HG02678 (cell line): ENCODE measurements at regions not wholly inside any gene's neighbourhood (a gene's known extent, or its start where the extent isn't known, plus 50 kb on each side); places are given as distances from the start of the nearest gene placed in this dataset.
A peak's percentile ranks its signal among the peaks of the same experiment; 100 is the strongest.

Experiments
- ATAC-seq: cut with Tn5 transposase; IDR thresholded peaks from one replicate; pipeline ENCODE4 v1.9.1; 2021; ENCODE audit warnings: mild to moderate bottlenecking, moderate library complexity; ENCODE audit not compliant: unreplicated experiment

DNA sequence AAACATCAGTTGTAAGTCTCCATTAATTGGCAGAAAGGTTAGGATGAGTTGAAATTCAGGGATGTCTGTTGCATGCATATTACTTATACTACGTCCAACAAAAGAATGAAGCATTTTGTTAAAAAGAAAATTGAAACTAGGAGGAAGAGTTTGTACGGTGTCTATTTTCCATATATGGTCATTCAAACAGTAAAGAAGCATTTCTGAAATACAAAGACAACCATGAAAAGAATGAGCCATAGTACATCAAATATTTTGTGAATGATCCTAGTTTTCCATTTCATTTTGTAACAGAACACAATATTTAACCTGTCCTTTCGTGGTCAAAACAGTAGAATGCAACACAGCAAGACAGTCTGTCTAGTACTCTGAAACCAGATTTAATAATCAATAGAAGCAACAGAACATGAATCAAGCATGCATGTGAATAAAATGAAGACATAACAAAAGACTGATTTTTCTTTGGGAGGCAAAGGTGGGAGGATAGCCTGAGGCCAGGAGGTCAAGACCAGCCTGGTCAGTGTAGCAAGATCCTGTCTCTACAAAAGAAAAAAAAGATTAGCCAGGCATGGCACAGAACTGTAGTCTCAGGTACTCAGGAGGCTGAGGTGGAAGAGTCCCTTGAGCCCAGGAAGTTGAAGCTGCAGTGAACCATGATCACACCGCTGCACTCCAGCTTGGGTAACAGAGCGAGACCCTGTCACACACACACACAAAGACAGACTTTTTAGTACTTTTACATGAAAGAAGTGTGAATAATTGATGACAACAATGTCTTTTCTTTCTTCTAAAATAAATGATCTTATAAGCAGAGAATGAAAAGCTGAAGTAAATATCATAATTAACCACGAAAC is 156.0 kb downstream of the LRIG3 start:
- ATAC-seq: no peak

GRCh38 chr12:58765076-58765475 is 155.2 kb downstream of the LRIG3 start:
- no peak for ATAC-seq

- ATAC-seq: no peak
These were observed 154.4 kb downstream of the LRIG3 start for GRCh38 chr12:58765653-58766512.

- ATAC-seq: no peak
These were observed 153.8 kb downstream of the LRIG3 start for GRCh38 chr12:58766513-58766870.

- no peak for ATAC-seq
These were observed 152.8 kb downstream of the LRIG3 start for GRCh38 chr12:58767496-58767895.

DNA sequence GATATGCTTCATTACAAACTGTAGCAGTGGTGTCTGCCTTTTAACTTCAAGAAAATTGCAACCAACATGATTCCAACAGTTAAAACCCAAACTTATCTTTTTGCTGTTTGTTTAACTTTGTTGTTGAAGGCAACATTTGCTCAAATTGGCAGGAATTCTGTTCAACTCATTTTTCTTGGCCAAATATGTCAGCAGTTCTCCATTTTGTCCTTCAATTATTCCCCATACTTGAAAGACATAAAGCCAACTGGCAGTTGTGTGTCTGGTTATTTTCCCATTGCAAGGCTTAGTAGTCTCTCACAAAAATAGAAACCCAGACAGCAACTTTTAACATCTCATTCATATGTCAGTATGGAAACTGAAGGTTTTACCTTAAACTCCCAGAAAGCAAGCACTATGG is 146.3 kb downstream of the LRIG3 start:
- no peak for ATAC-seq

GRCh38 chr12:58774731-58775130 is 145.6 kb downstream of the LRIG3 start:
- no peak for ATAC-seq

GRCh38 chr12:58775396-58775795 is 144.9 kb downstream of the LRIG3 start:
- no peak for ATAC-seq

- ATAC-seq: no peak
These were observed 144.2 kb downstream of the LRIG3 start for GRCh38 chr12:58776144-58776543.

GRCh38 chr12:58777815-58778214 is 142.5 kb downstream of the LRIG3 start:
- no peak for ATAC-seq

DNA sequence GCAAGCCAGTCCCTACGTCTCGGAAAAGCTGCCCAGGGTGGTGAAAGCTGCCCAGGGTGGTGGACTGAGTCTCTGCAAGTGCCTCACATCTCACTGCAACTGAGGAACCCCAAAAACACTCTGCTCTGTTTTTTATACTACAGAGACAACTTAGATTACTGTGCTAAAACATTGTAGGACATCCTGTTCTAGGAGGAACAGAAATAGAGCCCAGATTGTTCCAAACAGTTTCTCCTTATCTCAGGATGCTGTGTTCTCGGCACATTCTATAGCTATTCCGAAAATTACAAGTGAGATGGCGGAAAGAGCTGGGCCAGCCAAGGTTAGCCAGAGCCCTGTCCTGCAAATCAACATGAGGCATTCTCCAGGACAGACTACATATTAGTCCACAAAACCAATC is 138.7 kb downstream of the LRIG3 start:
- ATAC-seq: no peak

DNA sequence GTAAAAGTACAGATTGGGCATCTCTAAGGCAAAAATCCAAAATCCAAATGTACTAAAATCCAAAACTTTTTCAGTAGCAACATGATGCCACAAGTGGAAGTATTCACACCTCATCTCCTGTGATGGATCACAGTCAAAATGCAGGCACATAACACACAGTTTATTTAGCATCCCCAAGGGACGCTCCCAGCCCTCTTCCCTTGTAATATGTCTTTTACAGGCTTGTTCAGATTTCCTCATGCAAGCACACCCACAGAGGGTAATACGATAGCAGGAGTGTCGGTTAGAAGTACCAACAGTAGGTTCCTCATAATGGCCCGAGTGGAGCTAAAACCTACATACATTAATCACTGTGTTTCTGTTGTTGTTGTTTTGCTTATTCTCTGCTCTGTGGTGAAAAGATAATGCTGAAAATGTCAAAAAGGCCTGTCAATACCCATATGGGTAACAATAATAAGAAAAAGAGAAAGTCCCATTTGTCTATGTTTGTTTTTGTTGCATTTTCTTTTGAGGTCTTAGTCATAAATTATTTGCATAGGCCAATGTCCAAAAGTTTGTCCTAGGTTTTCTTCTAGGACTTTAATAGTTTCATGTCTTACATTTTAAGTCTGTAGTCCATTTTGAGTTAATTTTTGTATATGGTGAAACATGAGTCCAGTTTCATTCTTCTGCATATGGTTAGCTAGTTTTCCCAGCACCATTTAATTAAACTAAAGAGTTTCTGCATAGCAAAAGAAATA is 133.1 kb downstream of the LRIG3 start:
- ATAC-seq: no peak

- no peak for ATAC-seq
These were observed 125.4 kb downstream of the LRIG3 start for GRCh38 chr12:58794859-58795258.

- ATAC-seq: no peak
These were observed 124.5 kb downstream of the LRIG3 start for GRCh38 chr12:58795825-58796224.

- ATAC-seq: no peak
These were observed 118.3 kb downstream of the LRIG3 start for GRCh38 chr12:58801986-58802385.

GRCh38 chr12:58803908-58804307 is 116.4 kb downstream of the LRIG3 start:
- ATAC-seq: no peak

- ATAC-seq: peak; percentile 72
These were observed 115.6 kb downstream of the LRIG3 start for GRCh38 chr12:58804749-58805148.

- no peak for ATAC-seq
These were observed 111.2 kb downstream of the LRIG3 start for GRCh38 chr12:58809064-58809607.

GRCh38 chr12:58811346-58811745 is 109.0 kb downstream of the LRIG3 start:
- ATAC-seq: no peak

- ATAC-seq: no peak
These were observed 108.1 kb downstream of the LRIG3 start for GRCh38 chr12:58812214-58812613.

DNA sequence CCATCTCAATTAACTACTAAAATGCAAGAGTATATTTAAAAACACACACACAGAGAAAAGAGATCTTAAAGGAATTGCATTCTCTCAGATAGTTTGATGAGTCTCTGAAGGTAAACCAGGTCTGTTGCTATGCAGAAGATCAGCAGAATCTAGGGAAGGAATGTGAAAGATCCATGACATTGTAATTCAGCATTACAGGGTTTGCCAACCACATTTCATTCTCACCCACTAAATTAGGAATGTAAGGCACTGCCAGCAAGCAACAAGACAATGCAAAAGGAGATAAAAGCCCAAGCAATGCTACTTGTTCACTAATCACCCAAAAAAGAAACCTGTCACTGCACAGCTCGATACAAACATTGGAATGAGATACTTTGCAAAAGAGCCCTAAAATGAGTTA is 106.3 kb downstream of the LRIG3 start:
- no peak for ATAC-seq
